Right lobe of liver (tissue), 4 donors: ENCODE measurements at regions not wholly inside any gene's neighbourhood (a gene's known extent, or its start where the extent isn't known, plus 50 kb on each side); places are given as distances from the start of the nearest gene placed in this dataset.
"Not testable (repeated sequence)": the region's sequence is repeated elsewhere in the genome, so short reads cannot be mapped to it uniquely, and the experiment has no call there.

ENCODE experiments used
- POLR2A ChIP-seq: fragments of 450-650 bp; IDR thresholded peaks from one replicate; pipeline ENCODE4 v1.6.1; 2017; ENCODE audit warnings: antibody characterized with exemption, mild to moderate bottlenecking
- TF ChIP-seq, protein P1 (sequence below), 4 donors: fragments of 200-600 bp in 3 of 4; fragments of 450-650 bp in 1 of 4; IDR thresholded peaks; one replicate each; pipeline versions ENCODE4 v1.5.1 to v1.8.0; 2016 to 2022; ENCODE audit warnings: antibody characterized with exemption in 4 of 4, mild to moderate bottlenecking in 2 of 4
- donor health status: DM: no; HTN: no; CAD: no.
- donor health status: DM: no; HTN: no; CAD: no.
- donor health status: DM: no; HTN: yes; CAD: no.

DNA sequence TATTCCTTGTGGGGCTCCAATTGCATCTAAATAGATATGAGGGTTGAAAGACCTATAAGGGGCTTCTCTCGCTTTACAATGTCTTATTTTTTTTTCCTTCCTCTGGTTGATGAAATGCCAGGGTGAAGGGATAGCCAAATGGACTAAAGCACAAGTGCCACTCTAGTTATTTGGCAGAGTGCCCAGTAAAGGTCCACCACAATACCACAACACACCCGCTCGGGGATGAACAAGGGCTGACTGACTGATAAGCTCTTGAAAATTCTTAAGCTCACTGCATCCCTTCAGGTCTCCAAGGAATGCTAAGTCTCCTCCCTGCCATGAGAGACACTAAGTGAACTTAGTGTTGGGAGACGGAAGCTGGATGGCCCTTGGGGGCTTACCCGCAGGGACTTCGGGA lies 121.0 kb upstream of the CCNG1 start:
- TF ChIP-seq, protein P1, sequence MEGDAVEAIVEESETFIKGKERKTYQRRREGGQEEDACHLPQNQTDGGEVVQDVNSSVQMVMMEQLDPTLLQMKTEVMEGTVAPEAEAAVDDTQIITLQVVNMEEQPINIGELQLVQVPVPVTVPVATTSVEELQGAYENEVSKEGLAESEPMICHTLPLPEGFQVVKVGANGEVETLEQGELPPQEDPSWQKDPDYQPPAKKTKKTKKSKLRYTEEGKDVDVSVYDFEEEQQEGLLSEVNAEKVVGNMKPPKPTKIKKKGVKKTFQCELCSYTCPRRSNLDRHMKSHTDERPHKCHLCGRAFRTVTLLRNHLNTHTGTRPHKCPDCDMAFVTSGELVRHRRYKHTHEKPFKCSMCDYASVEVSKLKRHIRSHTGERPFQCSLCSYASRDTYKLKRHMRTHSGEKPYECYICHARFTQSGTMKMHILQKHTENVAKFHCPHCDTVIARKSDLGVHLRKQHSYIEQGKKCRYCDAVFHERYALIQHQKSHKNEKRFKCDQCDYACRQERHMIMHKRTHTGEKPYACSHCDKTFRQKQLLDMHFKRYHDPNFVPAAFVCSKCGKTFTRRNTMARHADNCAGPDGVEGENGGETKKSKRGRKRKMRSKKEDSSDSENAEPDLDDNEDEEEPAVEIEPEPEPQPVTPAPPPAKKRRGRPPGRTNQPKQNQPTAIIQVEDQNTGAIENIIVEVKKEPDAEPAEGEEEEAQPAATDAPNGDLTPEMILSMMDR (IDR thresholded peaks at IDR 0.05), result not testable (repeated sequence)
- TF ChIP-seq POLR2A, result not testable (repeated sequence)
